ENCODE measurements at regions not wholly inside any gene's neighbourhood (a gene's known extent, or its start where the extent isn't known, plus 50 kb on each side); places are given as distances from the start of the nearest gene placed in this dataset.

DNA sequence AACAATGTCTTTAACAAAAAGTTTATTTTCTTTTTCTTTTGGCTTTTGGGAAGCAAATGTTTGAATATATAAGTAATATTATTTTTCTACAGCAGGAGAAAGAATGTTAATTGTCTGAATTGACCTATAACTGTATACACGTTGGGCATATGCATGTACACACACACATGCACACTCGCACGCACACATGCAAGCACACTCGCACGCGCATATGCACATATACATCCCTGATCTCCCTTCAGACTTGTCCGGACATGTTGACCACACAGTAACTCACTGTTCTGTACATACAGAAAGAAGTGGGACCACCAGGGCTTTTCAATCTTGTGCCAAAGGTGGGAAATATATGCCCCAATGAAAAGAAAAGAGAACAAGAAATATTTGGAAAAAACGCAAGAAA lies 245.1 kb upstream of the APCDD1 start:
- TF ChIP-seq POLR2AphosphoS5 (IDR thresholded peaks at IDR 0.05; ENCODE audit: insufficient read depth in 1 of 2, low read depth in 1 of 2), result no peak
- TF ChIP-seq, protein P1, sequence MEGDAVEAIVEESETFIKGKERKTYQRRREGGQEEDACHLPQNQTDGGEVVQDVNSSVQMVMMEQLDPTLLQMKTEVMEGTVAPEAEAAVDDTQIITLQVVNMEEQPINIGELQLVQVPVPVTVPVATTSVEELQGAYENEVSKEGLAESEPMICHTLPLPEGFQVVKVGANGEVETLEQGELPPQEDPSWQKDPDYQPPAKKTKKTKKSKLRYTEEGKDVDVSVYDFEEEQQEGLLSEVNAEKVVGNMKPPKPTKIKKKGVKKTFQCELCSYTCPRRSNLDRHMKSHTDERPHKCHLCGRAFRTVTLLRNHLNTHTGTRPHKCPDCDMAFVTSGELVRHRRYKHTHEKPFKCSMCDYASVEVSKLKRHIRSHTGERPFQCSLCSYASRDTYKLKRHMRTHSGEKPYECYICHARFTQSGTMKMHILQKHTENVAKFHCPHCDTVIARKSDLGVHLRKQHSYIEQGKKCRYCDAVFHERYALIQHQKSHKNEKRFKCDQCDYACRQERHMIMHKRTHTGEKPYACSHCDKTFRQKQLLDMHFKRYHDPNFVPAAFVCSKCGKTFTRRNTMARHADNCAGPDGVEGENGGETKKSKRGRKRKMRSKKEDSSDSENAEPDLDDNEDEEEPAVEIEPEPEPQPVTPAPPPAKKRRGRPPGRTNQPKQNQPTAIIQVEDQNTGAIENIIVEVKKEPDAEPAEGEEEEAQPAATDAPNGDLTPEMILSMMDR (IDR thresholded peaks at IDR 0.05), result no peak
- no peak for TF ChIP-seq POLR2A (IDR thresholded peaks at IDR 0.05)
- Histone ChIP-seq H3K4me1 (no peaks in the 10 kb centered on the region), H3K4me3 (no peak overlapping the region), H3K36me3 (no peaks in the 10 kb centered on the region), H3K27ac (no peak overlapping the region), H3K27me3 (no peaks in the 10 kb centered on the region), H3K9me3 (no peaks in the 10 kb centered on the region)
- intact Hi-C loops (cut with DNase I), result no loop called here
- DNase-seq (ENCODE audit: extremely low spot score in 2 of 2), result peak in 1 of 2 donors; percentile 18

DNA sequence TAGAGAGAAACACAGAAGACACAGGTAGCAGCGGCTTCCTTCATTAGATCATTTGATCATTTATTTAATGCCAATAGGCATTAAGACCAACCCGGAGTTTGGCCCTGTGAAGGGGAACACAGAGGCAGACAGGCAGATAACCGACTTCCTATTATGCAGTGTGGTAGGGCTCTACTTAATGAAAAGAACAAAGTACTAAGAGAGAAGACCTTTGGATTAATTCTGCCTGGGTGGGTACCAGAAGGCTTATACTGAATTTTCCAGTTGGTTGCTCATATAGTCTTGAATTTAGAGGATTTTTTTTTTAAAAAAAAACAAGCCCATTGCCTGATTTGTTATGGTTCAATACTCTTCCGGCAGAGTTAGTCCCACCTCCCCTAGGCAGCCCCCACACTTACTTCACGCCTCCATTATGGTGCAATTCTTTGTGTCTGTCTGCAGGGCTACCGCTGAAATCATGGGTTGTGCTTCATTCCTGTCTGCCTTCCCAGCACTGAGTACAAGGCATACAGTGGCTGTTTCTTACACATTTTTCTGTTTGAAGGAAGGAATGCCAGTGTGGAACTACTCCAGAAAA lies 244.3 kb upstream of the APCDD1 start:
- Histone ChIP-seq H3K9me3 (no peaks in the 10 kb centered on the region), H3K4me3 (no peak overlapping the region), H3K27me3 (no peaks in the 10 kb centered on the region), H3K4me1 (no peaks in the 10 kb centered on the region), H3K36me3 (no peaks in the 10 kb centered on the region), H3K27ac (no peak overlapping the region)
- intact Hi-C loops (cut with DNase I), result no loop called here
- TF ChIP-seq POLR2AphosphoS5 (IDR thresholded peaks at IDR 0.05; ENCODE audit: insufficient read depth in 1 of 2, low read depth in 1 of 2), result no peak
- no peak for DNase-seq (ENCODE audit: extremely low spot score in 2 of 2)

DNA sequence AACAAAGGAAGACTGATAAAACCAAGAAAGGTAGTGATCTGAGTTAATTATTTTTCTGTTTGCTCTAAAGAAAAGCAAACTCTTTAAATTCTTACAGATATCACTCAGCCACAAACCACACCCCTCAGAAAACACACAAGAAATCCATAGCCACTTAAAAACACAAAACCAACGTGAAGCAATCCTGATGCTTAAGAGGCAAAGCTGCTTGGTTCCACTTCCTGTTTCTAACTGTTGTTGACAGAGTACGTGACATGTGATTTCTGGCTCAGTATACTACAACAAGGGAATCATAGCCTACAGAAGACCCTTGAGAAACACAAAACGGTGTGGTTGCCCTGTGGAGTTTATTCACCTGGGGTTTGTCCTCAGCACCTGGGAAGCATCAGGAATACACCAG lies 240.9 kb upstream of the APCDD1 start:
- Histone ChIP-seq H3K27ac (no peak overlapping the region), H3K36me3 (no peaks in the 10 kb centered on the region), H3K4me1 (no peaks in the 10 kb centered on the region), H3K4me3 (no peak overlapping the region), H3K9me3 (no peaks in the 10 kb centered on the region), H3K27me3 (no peaks in the 10 kb centered on the region)
- intact Hi-C loops (cut with DNase I), result no loop called here
- DNase-seq (ENCODE audit: extremely low spot score in 2 of 2), result peak in 1 of 2 donors; percentile 52
- TF ChIP-seq POLR2AphosphoS5 (IDR thresholded peaks at IDR 0.05; ENCODE audit: insufficient read depth in 1 of 2, low read depth in 1 of 2) (no peak), POLR2A (IDR thresholded peaks at IDR 0.05) (no peak)
- TF ChIP-seq, protein P1 (IDR thresholded peaks at IDR 0.05), result no peak

DNA sequence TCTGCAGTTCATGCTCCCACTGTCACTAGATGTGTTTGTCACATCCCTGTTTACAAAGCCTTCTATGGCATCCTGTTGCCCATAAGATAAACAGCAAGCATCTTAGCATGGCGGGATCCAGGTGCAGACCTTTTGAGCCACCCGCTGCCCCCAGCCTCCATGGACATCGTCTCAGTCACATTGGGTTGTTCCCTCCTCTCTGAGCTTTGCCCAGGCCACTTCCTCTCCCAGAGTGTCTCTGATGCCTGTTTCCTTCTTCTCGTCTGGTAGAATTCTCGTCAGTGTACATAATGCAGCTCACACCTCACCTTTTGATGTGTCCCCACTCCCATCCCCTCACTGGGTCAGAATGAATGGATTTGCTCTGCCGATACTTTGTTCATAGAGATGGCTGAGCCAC lies 239.0 kb upstream of the APCDD1 start:
- intact Hi-C loops (cut with DNase I), result no loop called here
- Histone ChIP-seq H3K27me3 (no peaks in the 10 kb centered on the region), H3K9me3 (no peaks in the 10 kb centered on the region), H3K4me3 (no peak overlapping the region), H3K36me3 (no peaks in the 10 kb centered on the region), H3K27ac (no peak overlapping the region), H3K4me1 (no peaks in the 10 kb centered on the region)
- DNase-seq (ENCODE audit: extremely low spot score in 2 of 2), result peak in 1 of 2 donors; percentile 49
- TF ChIP-seq, protein P1 (IDR thresholded peaks at IDR 0.05), result no peak
- TF ChIP-seq POLR2AphosphoS5 (IDR thresholded peaks at IDR 0.05; ENCODE audit: insufficient read depth in 1 of 2, low read depth in 1 of 2), result no peak
- TF ChIP-seq POLR2A (IDR thresholded peaks at IDR 0.05), result no peak

DNA sequence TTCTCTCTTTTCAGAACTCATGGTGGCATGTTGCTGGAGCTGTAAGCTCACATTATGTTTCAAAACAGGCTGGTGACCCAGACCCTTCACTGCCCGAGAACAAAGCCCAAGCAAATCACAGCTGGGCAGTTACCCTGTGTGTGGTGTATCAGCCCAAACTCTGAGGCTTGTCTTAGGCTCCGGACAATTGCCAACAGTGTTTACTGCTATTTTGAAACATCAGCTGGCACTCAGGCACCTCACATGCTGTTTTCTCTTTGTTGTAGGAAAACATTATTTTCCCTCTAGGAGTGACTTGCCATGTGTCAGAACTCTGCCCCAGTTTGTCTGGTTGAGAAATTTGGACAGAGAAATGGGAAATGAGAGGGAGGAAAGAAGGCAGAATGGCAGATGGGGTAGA lies 237.6 kb upstream of the APCDD1 start:
- no peak for TF ChIP-seq POLR2A (IDR thresholded peaks at IDR 0.05)
- no peak for TF ChIP-seq POLR2AphosphoS5 (IDR thresholded peaks at IDR 0.05; ENCODE audit: insufficient read depth in 1 of 2, low read depth in 1 of 2)
- TF ChIP-seq, protein P1 (IDR thresholded peaks at IDR 0.05), result no peak
- no peak overlapping the region for H3K4me3 ChIP-seq
- no peak overlapping the region for H3K27ac ChIP-seq
- no peaks in the 10 kb centered on the region for H3K4me1 ChIP-seq
- H3K36me3 ChIP-seq, result no peaks in the 10 kb centered on the region
- intact Hi-C loops (cut with DNase I), result no loop called here
- DNase-seq (ENCODE audit: extremely low spot score in 2 of 2), result peak in 1 of 2 donors; percentile 42
- no peaks in the 10 kb centered on the region for H3K9me3 ChIP-seq
- no peaks in the 10 kb centered on the region for H3K27me3 ChIP-seq
